ENCODE measurements at regions not wholly inside any gene's neighbourhood (a gene's known extent, or its start where the extent isn't known, plus 50 kb on each side); places are given as distances from the start of the nearest gene placed in this dataset.
"Not testable (repeated sequence)": the region's sequence is repeated elsewhere in the genome, so short reads cannot be mapped to it uniquely, and the experiment has no call there.

- DNase-seq; H3K4me3 ChIP-seq (ENCODE audit: low read length in 2 of 2); intact Hi-C loops (cut with DNase I); H3K27ac ChIP-seq (ENCODE audit: low read depth in 1 of 2, low read length in 2 of 2); H3K36me3 ChIP-seq (ENCODE audit: control insufficient read depth in 1 of 2, insufficient read depth in 2 of 2, low read length in 1 of 2); H3K27me3 ChIP-seq (ENCODE audit: control insufficient read depth in 1 of 2, insufficient read depth in 2 of 2, low read length in 1 of 2); ATAC-seq (ENCODE audit: low FRiP score); H3K9me3 ChIP-seq (ENCODE audit: control insufficient read depth, low read length); H3K4me1 ChIP-seq (ENCODE audit: control insufficient read depth in 1 of 2, insufficient read depth in 2 of 2, low read length in 2 of 2): not testable (repeated sequence)
Measured at GRCh38 chr5:33210221-33210620, 230.5 kb upstream of the TARS1 start.

- H3K4me3 ChIP-seq (ENCODE audit: low read length in 2 of 2) = no peak overlapping the region
- no peak for ATAC-seq (ENCODE audit: low FRiP score)
- H3K4me1 ChIP-seq (ENCODE audit: control insufficient read depth in 1 of 2, insufficient read depth in 2 of 2, low read length in 2 of 2) = peaks cover 0 to 3% of the 10 kb centered on the region in 2 donors
- H3K27me3 ChIP-seq (ENCODE audit: control insufficient read depth in 1 of 2, insufficient read depth in 2 of 2, low read length in 1 of 2) = no peaks in the 10 kb centered on the region
- no peaks in the 10 kb centered on the region for H3K36me3 ChIP-seq (ENCODE audit: control insufficient read depth in 1 of 2, insufficient read depth in 2 of 2, low read length in 1 of 2)
- H3K9me3 ChIP-seq (ENCODE audit: control insufficient read depth, low read length) = no peaks in the 10 kb centered on the region
- no peak overlapping the region for H3K27ac ChIP-seq (ENCODE audit: low read depth in 1 of 2, low read length in 2 of 2)
- WGBS, 2 donors = 94 to 98% methylated on average over 5 of the region's 5 CpGs
- no peak for DNase-seq
- intact Hi-C loops (cut with DNase I) = no loop called here
Measured at GRCh38 chr5:33210978-33211377, 229.8 kb upstream of the TARS1 start.

GRCh38 chr5:33212439-33212838 is 228.3 kb upstream of the TARS1 start:
- H3K27ac ChIP-seq (ENCODE audit: low read depth in 1 of 2, low read length in 2 of 2) = no peak overlapping the region
- intact Hi-C loops (cut with DNase I) = no loop called here
- no peaks in the 10 kb centered on the region for H3K36me3 ChIP-seq (ENCODE audit: control insufficient read depth in 1 of 2, insufficient read depth in 2 of 2, low read length in 1 of 2)
- ATAC-seq (ENCODE audit: low FRiP score) (no peak), DNase-seq (no peak)
- H3K27me3 ChIP-seq (ENCODE audit: control insufficient read depth in 1 of 2, insufficient read depth in 2 of 2, low read length in 1 of 2) = no peaks in the 10 kb centered on the region
- no peak overlapping the region for H3K4me3 ChIP-seq (ENCODE audit: low read length in 2 of 2)
- WGBS, 2 donors = 0 to 4% methylated on average over 1 of the region's 1 CpG
- peaks cover 0 to 3% of the 10 kb centered on the region in 2 donors for H3K4me1 ChIP-seq (ENCODE audit: control insufficient read depth in 1 of 2, insufficient read depth in 2 of 2, low read length in 2 of 2)
- no peaks in the 10 kb centered on the region for H3K9me3 ChIP-seq (ENCODE audit: control insufficient read depth, low read length)

GRCh38 chr5:33212900-33213299 is 227.9 kb upstream of the TARS1 start:
- H3K4me3 ChIP-seq (ENCODE audit: low read length in 2 of 2) = no peak overlapping the region
- H3K36me3 ChIP-seq (ENCODE audit: control insufficient read depth in 1 of 2, insufficient read depth in 2 of 2, low read length in 1 of 2) = no peaks in the 10 kb centered on the region
- intact Hi-C loops (cut with DNase I) = no loop called here
- no peak for DNase-seq
- no peaks in the 10 kb centered on the region for H3K9me3 ChIP-seq (ENCODE audit: control insufficient read depth, low read length)
- ATAC-seq (ENCODE audit: low FRiP score) = no peak
- WGBS, 2 donors = 18 to 24% methylated on average over 2 of the region's 2 CpGs
- peaks cover 0 to 3% of the 10 kb centered on the region in 2 donors for H3K4me1 ChIP-seq (ENCODE audit: control insufficient read depth in 1 of 2, insufficient read depth in 2 of 2, low read length in 2 of 2)
- H3K27me3 ChIP-seq (ENCODE audit: control insufficient read depth in 1 of 2, insufficient read depth in 2 of 2, low read length in 1 of 2) = no peaks in the 10 kb centered on the region
- no peak overlapping the region for H3K27ac ChIP-seq (ENCODE audit: low read depth in 1 of 2, low read length in 2 of 2)

- Histone ChIP-seq H3K4me3 (ENCODE audit: low read length in 2 of 2) (no peak overlapping the region), H3K27ac (ENCODE audit: low read depth in 1 of 2, low read length in 2 of 2) (peak overlapping the region in 1 of 2 donors; percentile 75), H3K27me3 (ENCODE audit: control insufficient read depth in 1 of 2, insufficient read depth in 2 of 2, low read length in 1 of 2) (no peaks in the 10 kb centered on the region), H3K4me1 (ENCODE audit: control insufficient read depth in 1 of 2, insufficient read depth in 2 of 2, low read length in 2 of 2) (peaks cover 0 to 3% of the 10 kb centered on the region in 2 donors), H3K36me3 (ENCODE audit: control insufficient read depth in 1 of 2, insufficient read depth in 2 of 2, low read length in 1 of 2) (no peaks in the 10 kb centered on the region), H3K9me3 (ENCODE audit: control insufficient read depth, low read length) (no peaks in the 10 kb centered on the region)
- ATAC-seq (ENCODE audit: low FRiP score) = no peak
- DNase-seq = no peak
- intact Hi-C loops (cut with DNase I) = no loop called here
- WGBS, 2 donors = 2 to 4% methylated on average over 3 of the region's 3 CpGs
Measured at GRCh38 chr5:33223563-33224284, 217.0 kb upstream of the TARS1 start.

GRCh38 chr5:33224285-33224961 is 216.3 kb upstream of the TARS1 start:
- 62 to 69% methylated on average over 4 of the region's 4 CpGs for WGBS, 2 donors
- H3K27ac ChIP-seq (ENCODE audit: low read depth in 1 of 2, low read length in 2 of 2) = no peak overlapping the region

GRCh38 chr5:33227247-33227646 is 213.5 kb upstream of the TARS1 start:
- Histone ChIP-seq H3K27ac (ENCODE audit: low read depth in 1 of 2, low read length in 2 of 2) (peak overlapping the region; percentile 64 to 89), H3K36me3 (ENCODE audit: control insufficient read depth in 1 of 2, insufficient read depth in 2 of 2, low read length in 1 of 2) (no peaks in the 10 kb centered on the region), H3K9me3 (ENCODE audit: control insufficient read depth, low read length) (no peaks in the 10 kb centered on the region), H3K4me1 (ENCODE audit: control insufficient read depth in 1 of 2, insufficient read depth in 2 of 2, low read length in 2 of 2) (peaks cover 5 to 6% of the 10 kb centered on the region in 2 donors), H3K4me3 (ENCODE audit: low read length in 2 of 2) (no peak overlapping the region), H3K27me3 (ENCODE audit: control insufficient read depth in 1 of 2, insufficient read depth in 2 of 2, low read length in 1 of 2) (no peaks in the 10 kb centered on the region)
- ATAC-seq (ENCODE audit: low FRiP score) = no peak
- intact Hi-C loops (cut with DNase I) = no loop called here
- no peak for DNase-seq

More at GRCh38 chr5:33224285-33224961, 216.3 kb upstream of the TARS1 start:
- Histone ChIP-seq H3K27me3 (ENCODE audit: control insufficient read depth in 1 of 2, insufficient read depth in 2 of 2, low read length in 1 of 2) (no peaks in the 10 kb centered on the region), H3K4me3 (ENCODE audit: low read length in 2 of 2) (no peak overlapping the region), H3K4me1 (ENCODE audit: control insufficient read depth in 1 of 2, insufficient read depth in 2 of 2, low read length in 2 of 2) (peaks cover 3 to 6% of the 10 kb centered on the region in 2 donors), H3K36me3 (ENCODE audit: control insufficient read depth in 1 of 2, insufficient read depth in 2 of 2, low read length in 1 of 2) (no peaks in the 10 kb centered on the region), H3K9me3 (ENCODE audit: control insufficient read depth, low read length) (no peaks in the 10 kb centered on the region)
- intact Hi-C loops (cut with DNase I) = no loop called here
- ATAC-seq (ENCODE audit: low FRiP score) = no peak
- DNase-seq = no peak

- Histone ChIP-seq H3K4me3 (ENCODE audit: low read length in 2 of 2) (no peak overlapping the region), H3K27me3 (ENCODE audit: control insufficient read depth in 1 of 2, insufficient read depth in 2 of 2, low read length in 1 of 2) (no peaks in the 10 kb centered on the region), H3K36me3 (ENCODE audit: control insufficient read depth in 1 of 2, insufficient read depth in 2 of 2, low read length in 1 of 2) (no peaks in the 10 kb centered on the region), H3K9me3 (ENCODE audit: control insufficient read depth, low read length) (no peaks in the 10 kb centered on the region), H3K27ac (ENCODE audit: low read depth in 1 of 2, low read length in 2 of 2) (peak overlapping the region; percentile 71 to 89), H3K4me1 (ENCODE audit: control insufficient read depth in 1 of 2, insufficient read depth in 2 of 2, low read length in 2 of 2) (peaks cover 5 to 6% of the 10 kb centered on the region in 2 donors)
- DNase-seq (no peak), ATAC-seq (ENCODE audit: low FRiP score) (no peak)
- intact Hi-C loops (cut with DNase I) = no loop called here
- WGBS, 2 donors = 1 to 11% methylated on average over 2 of the region's 2 CpGs
Measured at GRCh38 chr5:33227746-33228145, 213.0 kb upstream of the TARS1 start.

GRCh38 chr5:33228149-33228548 is 212.6 kb upstream of the TARS1 start:
- no peak overlapping the region for H3K27ac ChIP-seq (ENCODE audit: low read depth in 1 of 2, low read length in 2 of 2)
- H3K36me3 ChIP-seq (ENCODE audit: control insufficient read depth in 1 of 2, insufficient read depth in 2 of 2, low read length in 1 of 2) = no peaks in the 10 kb centered on the region
- H3K27me3 ChIP-seq (ENCODE audit: control insufficient read depth in 1 of 2, insufficient read depth in 2 of 2, low read length in 1 of 2) = no peaks in the 10 kb centered on the region
- DNase-seq = no peak
- 51 to 62% methylated on average over 3 of the region's 3 CpGs for WGBS, 2 donors
- no peak overlapping the region for H3K4me3 ChIP-seq (ENCODE audit: low read length in 2 of 2)
- no peak for ATAC-seq (ENCODE audit: low FRiP score)
- intact Hi-C loops (cut with DNase I) = no loop called here
- peaks cover 5 to 7% of the 10 kb centered on the region in 2 donors for H3K4me1 ChIP-seq (ENCODE audit: control insufficient read depth in 1 of 2, insufficient read depth in 2 of 2, low read length in 2 of 2)
- H3K9me3 ChIP-seq (ENCODE audit: control insufficient read depth, low read length) = no peaks in the 10 kb centered on the region

All from aorta (tissue), 5 donors.